ENCODE measurements at regions not wholly inside any gene's neighbourhood (a gene's known extent, or its start where the extent isn't known, plus 50 kb on each side); places are given as distances from the start of the nearest gene placed in this dataset.

GRCh38 chr3:18660059-18660458 lies 234.9 kb upstream of the SATB1 start:
- no peak overlapping the region for H3K23ac ChIP-seq (ENCODE audit: insufficient read length, low read depth, low read length)
- H3K23me2 ChIP-seq (ENCODE audit: insufficient read length, low read depth, low read length, poor library complexity, severe bottlenecking): no peaks in the 10 kb centered on the region
- no peaks in the 10 kb centered on the region for H3K79me2 ChIP-seq (ENCODE audit: insufficient read depth, low read length)
- no peak overlapping the region for H3K27ac ChIP-seq (ENCODE audit: insufficient read length, low read depth, low read length)
- peaks cover 3 to 6% of the 10 kb centered on the region in 2 experiments; a peak in 3 of 5 replicates for H3K9me3 Mint-ChIP-seq
- no peak overlapping the region for H2BK5ac ChIP-seq (ENCODE audit: insufficient read length, low read length)
- no peak overlapping the region for H4K5ac ChIP-seq (ENCODE audit: insufficient read length, low read depth, low read length)
- no peak overlapping the region for H3K4ac ChIP-seq (ENCODE audit: low read depth, low read length)
- H3K18ac ChIP-seq (ENCODE audit: insufficient read length, low read depth, low read length): no peak overlapping the region
- no peak overlapping the region for H2BK12ac ChIP-seq (ENCODE audit: insufficient read length, low read depth, low read length)
- no peaks in the 10 kb centered on the region for H3K4me1 ChIP-seq (ENCODE audit: insufficient read depth, low read length)
- no peak overlapping the region for H3K56ac ChIP-seq (ENCODE audit: insufficient read length, low read depth, low read length)
- H3K36me3 Mint-ChIP-seq (ENCODE audit: insufficient read depth in 1 of 3, low read depth in 3 of 3): no peaks in the 10 kb centered on the region
- no peak overlapping the region for H4K91ac ChIP-seq (ENCODE audit: insufficient read length, low read depth, low read length)
- H3K27ac Mint-ChIP-seq: no peak overlapping the region
- H3K79me1 ChIP-seq (ENCODE audit: insufficient read depth, low read depth, low read length, poor library complexity, severe bottlenecking): no peaks in the 10 kb centered on the region
- no peak overlapping the region for H3K4me3 Mint-ChIP-seq
- no peak overlapping the region for H2BK120ac ChIP-seq (ENCODE audit: low read depth, low read length, poor library complexity, severe bottlenecking)
- no peak overlapping the region for H4K8ac ChIP-seq (replicated peaks; ENCODE audit: insufficient read length, low read depth, low read length)
- H3K9ac ChIP-seq (ENCODE audit: extremely low read depth, insufficient read length, low read length): no peak overlapping the region
- no peaks in the 10 kb centered on the region for H3K27me3 Mint-ChIP-seq (ENCODE audit: low read depth)
- H3K4me1 Mint-ChIP-seq: peaks cover 0 to 4% of the 10 kb centered on the region in 2 experiments; a peak in 1 of 4 replicates
- H4K20me1 ChIP-seq (ENCODE audit: control insufficient read depth, insufficient read depth, insufficient read length): no peaks in the 10 kb centered on the region
- no peak overlapping the region for H2AK5ac ChIP-seq (ENCODE audit: insufficient read length, low read length)
- TF ChIP-seq CTCF (conservative IDR thresholded peaks at IDR 0.05): no peak
- H3K14ac ChIP-seq (ENCODE audit: insufficient read depth, low read length): no peak overlapping the region
- H3T11ph ChIP-seq (ENCODE audit: low read length): no peak overlapping the region
- no peak for DNase-seq
- H2BK15ac ChIP-seq (ENCODE audit: low read depth, low read length): no peak overlapping the region
- H3K4me2 ChIP-seq (ENCODE audit: insufficient read depth, insufficient read length, low read length): no peak overlapping the region
- H3K9me3 ChIP-seq (ENCODE audit: control insufficient read depth, low read depth, low read length): no peaks in the 10 kb centered on the region
- no peaks in the 10 kb centered on the region for H3K27me3 ChIP-seq (ENCODE audit: insufficient read depth, low read length)
- no peak overlapping the region for H2AFZ ChIP-seq (ENCODE audit: low read length)
- H2BK20ac ChIP-seq (ENCODE audit: low read depth, low read length, poor library complexity, severe bottlenecking): no peak overlapping the region
